BE2C (cell line): ENCODE measurements at regions not wholly inside any gene's neighbourhood (a gene's known extent, or its start where the extent isn't known, plus 50 kb on each side); places are given as distances from the start of the nearest gene placed in this dataset.

Experiments used
- DNase-seq: peaks from one replicate; pipeline ENCODE4 v3.0.0-alpha.2; 2020
- H3K27me3 ChIP-seq: fragments of 250-450 bp; sonication (Bioruptor Pico); 2 replicates; pipeline ENCODE4 v1.5.1; 2020; ENCODE audit warnings: mild to moderate bottlenecking
- H3K36me3 ChIP-seq: fragments of 250-450 bp; sonication (Bioruptor Pico); 2 replicates; pipeline ENCODE4 v1.5.1; 2020; ENCODE audit warnings: mild to moderate bottlenecking
- H3K4me1 ChIP-seq: fragments of 250-450 bp; sonication (Bioruptor Pico); 2 replicates; pipeline ENCODE4 v1.5.1; 2020
- H3K4me3 ChIP-seq: 2 replicates; pipeline ENCODE4 v1.5.1; 2011; ENCODE audit warnings: low read depth, low read length
- H3K9me3 ChIP-seq: fragments of 250-450 bp; sonication (Bioruptor Pico); 2 replicates; pipeline ENCODE4 v1.5.1; 2020
- CTCF ChIP-seq: IDR thresholded peaks from 2 replicates; pipeline ENCODE4 v1.5.1; 2012; ENCODE audit warnings: mild to moderate bottlenecking, low read depth, low read length

- Histone ChIP-seq H3K9me3 (no peaks in the 10 kb centered on the region), H3K36me3 (no peaks in the 10 kb centered on the region), H3K4me1 (no peaks in the 10 kb centered on the region), H3K4me3 (no peak overlapping the region), H3K27me3 (no peaks in the 10 kb centered on the region)
- DNase-seq = no peak
- TF ChIP-seq CTCF = no peak
Measured at GRCh38 chr16:16960785-16961184, 510.0 kb downstream of the XYLT1 start.

GRCh38 chr16:16966439-16966838 lies 504.3 kb downstream of the XYLT1 start:
- Histone ChIP-seq H3K4me1 (no peaks in the 10 kb centered on the region), H3K36me3 (no peaks in the 10 kb centered on the region), H3K4me3 (no peak overlapping the region), H3K9me3 (no peaks in the 10 kb centered on the region), H3K27me3 (no peaks in the 10 kb centered on the region)
- TF ChIP-seq CTCF = no peak
- DNase-seq = no peak

- Histone ChIP-seq H3K36me3 (no peaks in the 10 kb centered on the region), H3K4me1 (no peaks in the 10 kb centered on the region), H3K27me3 (no peaks in the 10 kb centered on the region), H3K9me3 (no peaks in the 10 kb centered on the region), H3K4me3 (no peak overlapping the region)
- no peak for TF ChIP-seq CTCF
- DNase-seq = no peak
Measured at GRCh38 chr16:16971042-16971441, 499.7 kb downstream of the XYLT1 start.

GRCh38 chr16:16972831-16973230 lies 497.9 kb downstream of the XYLT1 start:
- no peaks in the 10 kb centered on the region for H3K9me3 ChIP-seq
- H3K4me3 ChIP-seq = no peak overlapping the region
- H3K27me3 ChIP-seq = no peaks in the 10 kb centered on the region
- no peak for TF ChIP-seq CTCF
- no peak for DNase-seq
- no peaks in the 10 kb centered on the region for H3K36me3 ChIP-seq
- no peaks in the 10 kb centered on the region for H3K4me1 ChIP-seq

- DNase-seq = no peak
- no peak for TF ChIP-seq CTCF
- no peaks in the 10 kb centered on the region for H3K4me1 ChIP-seq
- H3K27me3 ChIP-seq = no peaks in the 10 kb centered on the region
- H3K36me3 ChIP-seq = no peaks in the 10 kb centered on the region
- H3K4me3 ChIP-seq = no peak overlapping the region
- H3K9me3 ChIP-seq = no peaks in the 10 kb centered on the region
Measured at GRCh38 chr16:16973707-16974591, 496.8 kb downstream of the XYLT1 start.

GRCh38 chr16:16982614-16983013 lies 488.1 kb downstream of the XYLT1 start:
- DNase-seq = no peak
- Histone ChIP-seq H3K27me3 (no peaks in the 10 kb centered on the region), H3K4me3 (no peak overlapping the region), H3K36me3 (no peaks in the 10 kb centered on the region), H3K9me3 (peaks cover 4% of the 10 kb centered on the region; the same call in 1 of the 2 replicates), H3K4me1 (no peaks in the 10 kb centered on the region)
- no peak for TF ChIP-seq CTCF
